ENCODE measurements at regions not wholly inside any gene's neighbourhood (a gene's known extent, or its start where the extent isn't known, plus 50 kb on each side); places are given as distances from the start of the nearest gene placed in this dataset.
"Not testable (repeated sequence)": the region's sequence is repeated elsewhere in the genome, so short reads cannot be mapped to it uniquely, and the experiment has no call there.

- no peak for DNase-seq
These were observed 317.4 kb downstream of the NNT start for GRCh38 chr5:43920422-43920821.

- no peak for DNase-seq
These were observed 314.9 kb downstream of the NNT start for GRCh38 chr5:43917925-43918324.

- no peak for DNase-seq
These were observed 300.1 kb downstream of the NNT start for GRCh38 chr5:43903129-43903528.

- DNase-seq: no peak
These were observed 298.0 kb downstream of the NNT start for GRCh38 chr5:43900974-43901373.

- no peak for DNase-seq
These were observed 292.9 kb downstream of the NNT start for GRCh38 chr5:43895876-43896275.

GRCh38 chr5:43893951-43894684, 291.1 kb downstream of the NNT start:
- no peak for DNase-seq

- no peak for DNase-seq
These were observed 288.1 kb downstream of the NNT start for GRCh38 chr5:43891112-43891511.

GRCh38 chr5:43889233-43889632, 286.3 kb downstream of the NNT start:
- DNase-seq: no peak

GRCh38 chr5:43875741-43876140, 272.8 kb downstream of the NNT start:
- DNase-seq: no peak

- no peak for DNase-seq
These were observed 271.8 kb downstream of the NNT start for GRCh38 chr5:43874772-43875171.

- no peak for DNase-seq
These were observed 270.8 kb downstream of the NNT start for GRCh38 chr5:43873791-43874190.

- no peak for DNase-seq
These were observed 256.3 kb downstream of the NNT start for GRCh38 chr5:43859309-43859708.

- DNase-seq: no peak
These were observed 252.5 kb downstream of the NNT start for GRCh38 chr5:43855452-43855851.

GRCh38 chr5:43854697-43855292, 251.8 kb downstream of the NNT start:
- DNase-seq: no peak

- no peak for DNase-seq
These were observed 249.3 kb downstream of the NNT start for GRCh38 chr5:43852279-43852678.

GRCh38 chr5:43851741-43852140, 248.8 kb downstream of the NNT start:
- no peak for DNase-seq

GRCh38 chr5:43840424-43841125, 237.6 kb downstream of the NNT start:
- no peak for DNase-seq

GRCh38 chr5:43839218-43839617, 236.2 kb downstream of the NNT start:
- no peak for DNase-seq

- no peak for DNase-seq
These were observed 235.0 kb downstream of the NNT start for GRCh38 chr5:43837996-43838395.

GRCh38 chr5:43837091-43837490, 234.1 kb downstream of the NNT start:
- no peak for DNase-seq

- DNase-seq: no peak
These were observed 231.0 kb downstream of the NNT start for GRCh38 chr5:43833961-43834360.

GRCh38 chr5:43824325-43824964, 221.5 kb downstream of the NNT start:
- not testable (repeated sequence) for DNase-seq

- not testable (repeated sequence) for DNase-seq
These were observed 215.4 kb downstream of the NNT start for GRCh38 chr5:43818394-43818793.

- DNase-seq: no peak
These were observed 212.5 kb downstream of the NNT start for GRCh38 chr5:43815497-43815896.

Measured in NCI-H2171 treated with DMSO at 0.1 percent for 48 hours (cell line).